ENCODE measurements at regions not wholly inside any gene's neighbourhood (a gene's known extent, or its start where the extent isn't known, plus 50 kb on each side); places are given as distances from the start of the nearest gene placed in this dataset.

- TF ChIP-seq CDX4 (CRISPR knock-in tag; IDR thresholded peaks at IDR 0.05; ENCODE audit: borderline replicate concordance), result no peak
- TF ChIP-seq E2F1 (CRISPR knock-in tag; IDR thresholded peaks at IDR 0.05), result no peak
- no peak for TF ChIP-seq NFE2L1 (CRISPR knock-in tag; IDR thresholded peaks at IDR 0.05)
- no peak for TF ChIP-seq ZNF423 (CRISPR knock-in tag; IDR thresholded peaks at IDR 0.05)
These were observed 117.1 kb downstream of the MED10 start (continued) for GRCh38 chr5:6261256-6261655.

GRCh38 chr5:6260846-6261245 lies 117.5 kb downstream of the MED10 start:
- peaks cover 3% of the 10 kb centered on the region; the same call in 1 of the 2 replicates for H3K27me3 Mint-ChIP-seq (ENCODE audit: low read depth)
- ChIA-PET POLR2A (interaction anchor here (0.7 kb wide), 1 partner anchor 1233 kb away, joined by 6 read pairs; no protein-coding TSS in a partner anchor), CTCF (no interaction called here)
- H3K4me3 Mint-ChIP-seq, result no peak overlapping the region
- no peak for DNase-seq (ENCODE audit: low spot score)
- no peaks in the 10 kb centered on the region for H3K4me1 Mint-ChIP-seq
- no peak for TF ChIP-seq PREB (CRISPR knock-in tag; IDR thresholded peaks at IDR 0.05; ENCODE audit: borderline replicate concordance)
- TF ChIP-seq KAT7 (CRISPR knock-in tag; IDR thresholded peaks at IDR 0.05; ENCODE audit: borderline replicate concordance), result no peak
- TF ChIP-seq E2F5 (CRISPR knock-in tag; IDR thresholded peaks at IDR 0.05), result no peak
- no peak for TF ChIP-seq ATF6 (CRISPR knock-in tag; IDR thresholded peaks at IDR 0.05)
- TF ChIP-seq CTCF (IDR thresholded peaks at IDR 0.05), result no peak
- TF ChIP-seq OVOL2 (CRISPR knock-in tag; IDR thresholded peaks at IDR 0.05; ENCODE audit: borderline replicate concordance), result no peak
- TF ChIP-seq MXD4 (CRISPR knock-in tag; IDR thresholded peaks at IDR 0.05; ENCODE audit: borderline replicate concordance), result no peak
- TF ChIP-seq AFF4 (CRISPR knock-in tag; IDR thresholded peaks at IDR 0.05; ENCODE audit: borderline replicate concordance), result no peak
- no peak for TF ChIP-seq RORB (CRISPR knock-in tag; IDR thresholded peaks at IDR 0.05)
- no peak for TF ChIP-seq ZNF425 (CRISPR knock-in tag; conservative IDR thresholded peaks at IDR 0.05)
- TF ChIP-seq ATF1 (CRISPR knock-in tag; IDR thresholded peaks at IDR 0.05), result no peak
- no peak for TF ChIP-seq FOXJ3 (CRISPR knock-in tag; IDR thresholded peaks at IDR 0.05; ENCODE audit: borderline replicate concordance)
- no peak for TF ChIP-seq GTF2I (CRISPR knock-in tag; conservative IDR thresholded peaks at IDR 0.05)
- TF ChIP-seq ETV6 (CRISPR knock-in tag; IDR thresholded peaks at IDR 0.05), result no peak
- no peak for TF ChIP-seq GRHL2 (CRISPR knock-in tag; IDR thresholded peaks at IDR 0.05; ENCODE audit: insufficient replicate concordance, severe bottlenecking)
- peaks cover 32% of the 10 kb centered on the region for H3K9me3 Mint-ChIP-seq
- no peak for ATAC-seq
- no peaks in the 10 kb centered on the region for H3K36me3 Mint-ChIP-seq
- H3K27ac Mint-ChIP-seq, result no peak overlapping the region
